ENCODE measurements at regions not wholly inside any gene's neighbourhood (a gene's known extent, or its start where the extent isn't known, plus 50 kb on each side); places are given as distances from the start of the nearest gene placed in this dataset.

GRCh38 chr5:116810951-116811350 lies 236.3 kb upstream of the SEMA6A start:
- no peak for TF ChIP-seq CTCF (IDR thresholded peaks at IDR 0.05)
- no peak for TF ChIP-seq ZFX (IDR thresholded peaks at IDR 0.05; ENCODE audit: borderline replicate concordance)

Measured in 22Rv1 (cell line).